ENCODE measurements at regions not wholly inside any gene's neighbourhood (a gene's known extent, or its start where the extent isn't known, plus 50 kb on each side); places are given as distances from the start of the nearest gene placed in this dataset.

DNA sequence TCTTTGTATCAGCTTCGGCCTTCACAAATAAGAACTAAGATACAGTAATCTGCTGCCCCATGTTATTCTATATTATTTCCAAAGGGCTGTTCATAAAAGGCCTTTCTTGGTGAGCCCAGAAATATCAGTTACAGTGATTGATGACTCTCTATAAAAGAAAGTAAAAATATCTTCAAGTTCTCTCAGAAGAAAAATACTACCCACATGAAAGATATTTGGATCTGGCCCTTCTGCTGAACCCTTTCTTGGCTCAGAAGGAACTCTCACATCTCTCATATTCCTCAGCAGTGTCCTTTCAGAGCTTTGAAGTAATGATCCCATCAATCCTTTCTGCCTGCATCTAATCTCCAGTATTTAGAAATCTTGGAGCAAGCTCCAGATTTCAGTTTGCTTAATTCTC is 76.3 kb upstream of the SLITRK1 start:
- DNase-seq, result no peak

- DNase-seq, result no peak
Measured at GRCh38 chr13:83955011-83955410, 72.7 kb upstream of the SLITRK1 start.

- DNase-seq, result no peak
Measured at GRCh38 chr13:83953916-83954315, 71.6 kb upstream of the SLITRK1 start.

GRCh38 chr13:83950293-83950692 is 68.0 kb upstream of the SLITRK1 start:
- no peak for DNase-seq

GRCh38 chr13:83943530-83944279 is 61.4 kb upstream of the SLITRK1 start:
- no peak for DNase-seq

GRCh38 chr13:83941701-83942335 is 59.5 kb upstream of the SLITRK1 start:
- DNase-seq, result no peak

- DNase-seq, result no peak
Measured at GRCh38 chr13:83940742-83941141, 58.5 kb upstream of the SLITRK1 start.

DNA sequence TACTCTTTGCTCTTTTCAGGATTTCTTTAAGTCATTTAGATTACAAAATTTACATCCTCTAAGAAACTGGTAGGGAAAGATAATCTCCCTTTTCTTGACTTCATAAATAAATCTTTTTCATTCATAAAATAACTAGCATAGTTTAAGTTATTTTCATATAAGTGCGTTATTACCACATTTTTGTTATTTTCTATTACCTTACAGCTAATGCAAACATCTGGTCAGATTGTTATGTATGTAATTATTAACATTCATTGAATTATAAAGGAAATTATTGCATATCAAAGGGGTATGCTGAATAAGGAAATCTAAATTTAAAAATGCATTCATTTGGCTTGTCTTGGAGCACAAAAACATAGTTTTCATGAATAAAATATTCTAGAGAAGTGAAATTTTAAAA is 55.3 kb upstream of the SLITRK1 start:
- no peak for DNase-seq

- no peak for DNase-seq
Measured at GRCh38 chr13:83935566-83935965, 53.3 kb upstream of the SLITRK1 start.
